ENCODE measurements at regions not wholly inside any gene's neighbourhood (a gene's known extent, or its start where the extent isn't known, plus 50 kb on each side); places are given as distances from the start of the nearest gene placed in this dataset.

- no peaks in the 10 kb centered on the region for H3K9me3 ChIP-seq (ENCODE audit: control insufficient read depth, low read length)
- H3K27me3 ChIP-seq (ENCODE audit: control insufficient read depth, insufficient read depth, low read length, poor library complexity, severe bottlenecking), result no peaks in the 10 kb centered on the region
- H3K36me3 ChIP-seq (ENCODE audit: control insufficient read depth, insufficient read depth, low read length), result no peaks in the 10 kb centered on the region
- no peak for TF ChIP-seq CTCF (conservative IDR thresholded peaks at IDR 0.05)
- no peak overlapping the region for H3K9ac ChIP-seq (ENCODE audit: extremely low read depth, low read length, poor library complexity, severe bottlenecking)
- H3K4me1 ChIP-seq (ENCODE audit: control insufficient read depth, insufficient read depth, low read length), result no peaks in the 10 kb centered on the region
- Mint-ChIP-seq H3K4me1 (peaks cover 5% of the 10 kb centered on the region), H3K27ac (no peak overlapping the region), H3K36me3 (ENCODE audit: low read depth) (peaks cover 9% of the 10 kb centered on the region), H3K27me3 (ENCODE audit: insufficient read depth) (peaks cover 2% of the 10 kb centered on the region), H3K4me3 (no peak overlapping the region), H3K9me3 (peaks cover 15% of the 10 kb centered on the region)
- DNase-seq, result no peak
- WGBS, 2 experiments (ENCODE audit: insufficient coverage in 1 of 2, insufficient read length in 1 of 2), result 91 to 92% methylated on average over 2 to 7 of the region's 7 CpGs
- H3K27ac ChIP-seq (ENCODE audit: low read depth, low read length), result no peak overlapping the region
- no peak overlapping the region for H3K4me3 ChIP-seq (ENCODE audit: low read length)
Observed at GRCh38 chrX:97747346-97747745, 863.6 kb downstream of the RPA4 start.

DNA sequence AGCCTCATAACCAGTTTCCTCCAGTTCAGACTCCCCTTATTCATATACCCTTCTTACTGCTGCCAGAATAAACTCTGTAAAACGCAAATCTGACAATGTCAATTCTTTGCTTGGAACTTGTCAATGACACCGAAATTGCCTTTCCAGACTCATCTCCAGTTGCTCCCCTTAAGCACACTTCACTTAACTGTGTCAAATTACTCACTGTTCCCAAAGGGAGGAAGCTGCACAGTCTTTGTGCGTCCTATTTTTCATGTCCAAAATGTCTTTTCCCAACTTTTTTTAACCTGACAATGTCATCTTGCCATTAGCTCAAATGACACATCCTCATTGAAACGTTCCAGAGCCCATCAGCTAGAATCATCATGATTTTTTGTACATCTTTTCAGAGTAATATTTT is 867.3 kb downstream of the RPA4 start:
- H3K4me1 Mint-ChIP-seq, result peaks cover 2% of the 10 kb centered on the region
- WGBS, 2 experiments (ENCODE audit: insufficient coverage in 1 of 2, insufficient read length in 1 of 2), result 93% methylated on average over 4 of the region's 4 CpGs; no CpG with 5 or more reads in 1 of the 2 experiments

GRCh38 chrX:97751735-97752134 is 868.0 kb downstream of the RPA4 start:
- Histone ChIP-seq H3K27ac (ENCODE audit: low read depth, low read length) (no peak overlapping the region), H3K4me1 (ENCODE audit: control insufficient read depth, insufficient read depth, low read length) (no peaks in the 10 kb centered on the region), H3K4me3 (ENCODE audit: low read length) (no peak overlapping the region), H3K9ac (ENCODE audit: extremely low read depth, low read length, poor library complexity, severe bottlenecking) (no peak overlapping the region), H3K9me3 (ENCODE audit: control insufficient read depth, low read length) (no peaks in the 10 kb centered on the region), H3K27me3 (ENCODE audit: control insufficient read depth, insufficient read depth, low read length, poor library complexity, severe bottlenecking) (no peaks in the 10 kb centered on the region), H3K36me3 (ENCODE audit: control insufficient read depth, insufficient read depth, low read length) (no peaks in the 10 kb centered on the region)
- peaks cover 2% of the 10 kb centered on the region for H3K4me1 Mint-ChIP-seq
- H3K36me3 Mint-ChIP-seq (ENCODE audit: low read depth), result no peaks in the 10 kb centered on the region
- no peaks in the 10 kb centered on the region for H3K27me3 Mint-ChIP-seq (ENCODE audit: insufficient read depth)
- no peak overlapping the region for H3K4me3 Mint-ChIP-seq
- no peak overlapping the region for H3K27ac Mint-ChIP-seq
- DNase-seq, result no peak
- 93% methylated on average over 4 of the region's 4 CpGs; no CpG with 5 or more reads in 1 of the 2 experiments for WGBS, 2 experiments (ENCODE audit: insufficient coverage in 1 of 2, insufficient read length in 1 of 2)
- H3K9me3 Mint-ChIP-seq, result no peaks in the 10 kb centered on the region
- TF ChIP-seq CTCF (conservative IDR thresholded peaks at IDR 0.05), result no peak

More for the DNA sequence above, 867.3 kb downstream of the RPA4 start:
- Mint-ChIP-seq H3K27me3 (ENCODE audit: insufficient read depth) (no peaks in the 10 kb centered on the region), H3K36me3 (ENCODE audit: low read depth) (no peaks in the 10 kb centered on the region), H3K27ac (no peak overlapping the region), H3K4me3 (no peak overlapping the region), H3K9me3 (no peaks in the 10 kb centered on the region)
- Histone ChIP-seq H3K36me3 (ENCODE audit: control insufficient read depth, insufficient read depth, low read length) (no peaks in the 10 kb centered on the region), H3K9me3 (ENCODE audit: control insufficient read depth, low read length) (no peaks in the 10 kb centered on the region), H3K27ac (ENCODE audit: low read depth, low read length) (no peak overlapping the region), H3K27me3 (ENCODE audit: control insufficient read depth, insufficient read depth, low read length, poor library complexity, severe bottlenecking) (no peaks in the 10 kb centered on the region), H3K4me1 (ENCODE audit: control insufficient read depth, insufficient read depth, low read length) (no peaks in the 10 kb centered on the region), H3K4me3 (ENCODE audit: low read length) (no peak overlapping the region), H3K9ac (ENCODE audit: extremely low read depth, low read length, poor library complexity, severe bottlenecking) (no peak overlapping the region)
- no peak for TF ChIP-seq CTCF (conservative IDR thresholded peaks at IDR 0.05)
- DNase-seq, result no peak

All from endodermal cell (in vitro differentiated cells).